ENCODE measurements at regions not wholly inside any gene's neighbourhood (a gene's known extent, or its start where the extent isn't known, plus 50 kb on each side); places are given as distances from the start of the nearest gene placed in this dataset.

DNA sequence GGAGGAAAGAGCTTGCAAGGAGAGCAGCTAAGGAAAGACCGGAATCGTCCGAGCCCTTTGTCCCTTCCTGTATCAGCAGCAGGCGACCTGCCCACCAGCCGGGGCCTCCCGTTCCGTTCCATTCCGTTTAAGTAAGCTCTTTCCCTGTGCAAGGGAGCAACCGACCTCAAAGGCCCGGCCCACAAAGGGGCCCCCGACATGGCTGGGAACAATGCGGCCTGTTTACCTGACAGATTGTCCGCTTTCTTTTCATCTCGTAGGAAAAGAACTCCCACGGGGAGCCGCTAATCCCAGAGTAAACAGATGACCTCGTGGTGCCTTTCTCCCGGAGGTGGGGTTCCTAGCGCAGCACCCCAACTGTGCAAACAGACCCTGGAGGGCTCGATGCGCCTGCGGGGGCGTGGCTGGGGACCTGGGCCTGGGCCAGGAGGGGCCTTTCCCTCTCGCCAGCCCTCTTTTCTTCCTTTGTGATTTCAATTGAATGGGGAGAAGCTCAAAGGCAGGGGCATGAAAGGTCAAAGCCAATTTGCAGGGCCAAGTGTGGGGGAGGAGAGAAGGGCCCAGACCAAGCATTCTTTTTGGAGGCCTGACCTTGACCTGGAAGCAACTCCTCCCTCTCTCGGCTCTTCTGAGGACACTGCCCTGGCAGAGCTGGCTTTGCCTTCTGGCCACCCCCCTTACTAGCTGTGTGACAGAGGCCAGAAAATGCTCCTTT lies 120.2 kb downstream of the INHBB start (continued):
- TF ChIP-seq ZBTB43 (CRISPR knock-in tag; conservative IDR thresholded peaks at IDR 0.05) (peak; percentile 98), NFKBIZ (CRISPR knock-in tag; IDR thresholded peaks at IDR 0.05) (peak; percentile 97; the same call in 1 of the 2 replicates), SP1 (IDR thresholded peaks at IDR 0.05) (no peak), SP1 (CRISPR knock-in tag; IDR thresholded peaks at IDR 0.05) (peak; percentile 94), CEBPB (IDR thresholded peaks at IDR 0.05; ENCODE audit: borderline replicate concordance, low read depth, low read length) (no peak), FOXC1 (CRISPR knock-in tag; IDR thresholded peaks at IDR 0.05; ENCODE audit: borderline replicate concordance) (peak; percentile 78; the same call in 1 of the 2 replicates), GATAD1 (CRISPR knock-in tag; IDR thresholded peaks at IDR 0.05) (peak; percentile 84), ATRX (CRISPR knock-in tag; IDR thresholded peaks at IDR 0.05; ENCODE audit: borderline replicate concordance) (no peak), NCOR1 (IDR thresholded peaks at IDR 0.05; ENCODE audit: borderline replicate concordance, low read length) (peak; percentile 99), GPN1 (CRISPR knock-in tag; IDR thresholded peaks at IDR 0.05; ENCODE audit: borderline replicate concordance) (no peak), EP300 (IDR thresholded peaks at IDR 0.05; ENCODE audit: low read depth in 2 of 2, low read length in 2 of 2) (peak; percentile 97 to 99), EP300 (CRISPR knock-in tag; IDR thresholded peaks at IDR 0.05; ENCODE audit: borderline replicate concordance) (peak; percentile 99), ZNF382 (CRISPR knock-in tag; IDR thresholded peaks at IDR 0.05; ENCODE audit: borderline replicate concordance) (no peak), MZF1 (CRISPR knock-in tag; IDR thresholded peaks at IDR 0.05; ENCODE audit: borderline replicate concordance) (peak; percentile 40; the same call in 1 of the 2 replicates), ZNF761 (CRISPR knock-in tag; conservative IDR thresholded peaks at IDR 0.05) (peak; percentile 77; the same call in 1 of the 2 replicates), ADNP (CRISPR knock-in tag; IDR thresholded peaks at IDR 0.05) (peak; percentile 55; the same call in 1 of the 2 replicates), SPEN (CRISPR knock-in tag; IDR thresholded peaks at IDR 0.05; ENCODE audit: low read depth) (peak; percentile 90), CHCHD3 (CRISPR knock-in tag; IDR thresholded peaks at IDR 0.05) (no peak), ISL2 (CRISPR knock-in tag; IDR thresholded peaks at IDR 0.05) (peak; percentile 100)
- TF ChIP-seq, protein P1, sequence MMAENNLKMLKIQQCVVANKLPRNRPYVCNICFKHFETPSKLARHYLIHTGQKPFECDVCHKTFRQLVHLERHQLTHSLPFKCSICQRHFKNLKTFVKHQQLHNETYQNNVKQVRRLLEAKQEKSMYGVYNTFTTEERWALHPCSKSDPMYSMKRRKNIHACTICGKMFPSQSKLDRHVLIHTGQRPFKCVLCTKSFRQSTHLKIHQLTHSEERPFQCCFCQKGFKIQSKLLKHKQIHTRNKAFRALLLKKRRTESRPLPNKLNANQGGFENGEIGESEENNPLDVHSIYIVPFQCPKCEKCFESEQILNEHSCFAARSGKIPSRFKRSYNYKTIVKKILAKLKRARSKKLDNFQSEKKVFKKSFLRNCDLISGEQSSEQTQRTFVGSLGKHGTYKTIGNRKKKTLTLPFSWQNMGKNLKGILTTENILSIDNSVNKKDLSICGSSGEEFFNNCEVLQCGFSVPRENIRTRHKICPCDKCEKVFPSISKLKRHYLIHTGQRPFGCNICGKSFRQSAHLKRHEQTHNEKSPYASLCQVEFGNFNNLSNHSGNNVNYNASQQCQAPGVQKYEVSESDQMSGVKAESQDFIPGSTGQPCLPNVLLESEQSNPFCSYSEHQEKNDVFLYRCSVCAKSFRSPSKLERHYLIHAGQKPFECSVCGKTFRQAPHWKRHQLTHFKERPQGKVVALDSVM (CRISPR knock-in tag; IDR thresholded peaks at IDR 0.05) = peak; percentile 56
- TF ChIP-seq, protein P2, sequence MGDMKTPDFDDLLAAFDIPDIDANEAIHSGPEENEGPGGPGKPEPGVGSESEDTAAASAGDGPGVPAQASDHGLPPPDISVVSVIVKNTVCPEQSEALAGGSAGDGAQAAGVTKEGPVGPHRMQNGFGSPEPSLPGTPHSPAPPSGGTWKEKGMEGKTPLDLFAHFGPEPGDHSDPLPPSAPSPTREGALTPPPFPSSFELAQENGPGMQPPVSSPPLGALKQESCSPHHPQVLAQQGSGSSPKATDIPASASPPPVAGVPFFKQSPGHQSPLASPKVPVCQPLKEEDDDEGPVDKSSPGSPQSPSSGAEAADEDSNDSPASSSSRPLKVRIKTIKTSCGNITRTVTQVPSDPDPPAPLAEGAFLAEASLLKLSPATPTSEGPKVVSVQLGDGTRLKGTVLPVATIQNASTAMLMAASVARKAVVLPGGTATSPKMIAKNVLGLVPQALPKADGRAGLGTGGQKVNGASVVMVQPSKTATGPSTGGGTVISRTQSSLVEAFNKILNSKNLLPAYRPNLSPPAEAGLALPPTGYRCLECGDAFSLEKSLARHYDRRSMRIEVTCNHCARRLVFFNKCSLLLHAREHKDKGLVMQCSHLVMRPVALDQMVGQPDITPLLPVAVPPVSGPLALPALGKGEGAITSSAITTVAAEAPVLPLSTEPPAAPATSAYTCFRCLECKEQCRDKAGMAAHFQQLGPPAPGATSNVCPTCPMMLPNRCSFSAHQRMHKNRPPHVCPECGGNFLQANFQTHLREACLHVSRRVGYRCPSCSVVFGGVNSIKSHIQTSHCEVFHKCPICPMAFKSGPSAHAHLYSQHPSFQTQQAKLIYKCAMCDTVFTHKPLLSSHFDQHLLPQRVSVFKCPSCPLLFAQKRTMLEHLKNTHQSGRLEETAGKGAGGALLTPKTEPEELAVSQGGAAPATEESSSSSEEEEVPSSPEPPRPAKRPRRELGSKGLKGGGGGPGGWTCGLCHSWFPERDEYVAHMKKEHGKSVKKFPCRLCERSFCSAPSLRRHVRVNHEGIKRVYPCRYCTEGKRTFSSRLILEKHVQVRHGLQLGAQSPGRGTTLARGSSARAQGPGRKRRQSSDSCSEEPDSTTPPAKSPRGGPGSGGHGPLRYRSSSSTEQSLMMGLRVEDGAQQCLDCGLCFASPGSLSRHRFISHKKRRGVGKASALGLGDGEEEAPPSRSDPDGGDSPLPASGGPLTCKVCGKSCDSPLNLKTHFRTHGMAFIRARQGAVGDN (CRISPR knock-in tag; IDR thresholded peaks at IDR 0.05) = peak; percentile 96
